ENCODE measurements at regions not wholly inside any gene's neighbourhood (a gene's known extent, or its start where the extent isn't known, plus 50 kb on each side); places are given as distances from the start of the nearest gene placed in this dataset.

- Histone ChIP-seq H4K20me1 (replicated peaks in 1 of 2; ENCODE audit: control insufficient read depth in 1 of 2, insufficient read depth in 2 of 2, low read length in 2 of 2) (no peaks in the 10 kb centered on the region), H3K23ac (ENCODE audit: insufficient read length) (no peak overlapping the region), H3K27me3 (replicated peaks in 1 of 4; ENCODE audit: control insufficient read depth in 3 of 4, extremely low read depth in 1 of 4, insufficient read depth in 3 of 4, low read length in 3 of 4) (no peaks in the 10 kb centered on the region), H3K4me1 (replicated peaks in 1 of 4; ENCODE audit: control insufficient read depth in 3 of 4, insufficient read depth in 4 of 4, low read length in 3 of 4) (peaks cover 0 to 2% (median 0%) of the 10 kb centered on the region in 4 experiments; a peak in 1 of 7 replicates), H2BK15ac (ENCODE audit: low read length) (no peak overlapping the region), H3K36me3 (ENCODE audit: control insufficient read depth in 2 of 4, insufficient read depth in 4 of 4, low read length in 3 of 4) (no peaks in the 10 kb centered on the region), H2AFZ (ENCODE audit: low read length) (no peak overlapping the region), H3K9ac (replicated peaks in 1 of 4; ENCODE audit: extremely low read depth in 1 of 4, low read depth in 3 of 4, low read length in 3 of 4) (no peak overlapping the region), H3K9me3 (ENCODE audit: insufficient read depth in 2 of 2, low read depth in 1 of 2, low read length in 1 of 2) (no peaks in the 10 kb centered on the region), H3K79me2 (ENCODE audit: control insufficient read depth in 1 of 2, insufficient read depth in 2 of 2, low read length in 2 of 2) (no peaks in the 10 kb centered on the region), H4K8ac (ENCODE audit: extremely low read depth, insufficient read depth, low read length) (no peak overlapping the region), H4K91ac (replicated peaks; ENCODE audit: insufficient read length, low read length) (no peak overlapping the region), H2BK20ac (ENCODE audit: low read length) (no peak overlapping the region), H3K4me3 (ENCODE audit: extremely low read depth in 1 of 4, insufficient read depth in 2 of 4, low read depth in 3 of 4, low read length in 4 of 4) (no peak overlapping the region), H2BK5ac (ENCODE audit: low read depth, low read length) (no peak overlapping the region), H2BK120ac (replicated peaks; ENCODE audit: low read depth, low read length) (no peak overlapping the region), H2AK5ac (ENCODE audit: low read depth, low read length) (no peak overlapping the region), H3K14ac (ENCODE audit: insufficient read length) (no peak overlapping the region), H3K4me2 (ENCODE audit: insufficient read depth in 1 of 2, low read depth in 2 of 2, low read length in 2 of 2) (no peak overlapping the region), H4K5ac (ENCODE audit: insufficient read length, low read depth, low read length) (no peak overlapping the region), H3K18ac (ENCODE audit: extremely low read depth, low read length) (no peak overlapping the region), H3K4ac (replicated peaks; ENCODE audit: insufficient read length, low read depth, low read length) (no peak overlapping the region), H3K27ac (ENCODE audit: low read depth, low read length) (no peak overlapping the region), H2BK12ac (ENCODE audit: low read depth, low read length) (no peak overlapping the region), H3K23me2 (ENCODE audit: low read depth, low read length) (no peaks in the 10 kb centered on the region), H3K56ac (replicated peaks; ENCODE audit: insufficient read length, low read depth, low read length) (no peak overlapping the region), H3K79me1 (ENCODE audit: low read depth, low read length) (no peaks in the 10 kb centered on the region)
- POLR2A ChIA-PET (ENCODE audit: partially characterized antibody): no interaction called here
- FAIRE-seq (no peak), DNase-seq (ENCODE audit: low read depth in 1 of 2, low spot score in 2 of 2) (no peak)
- CTCF ChIA-PET (ENCODE audit: partially characterized antibody): interaction anchor here (1.1 kb wide), 1 partner anchor 986 kb away, joined by 3 read pairs; no protein-coding TSS in a partner anchor
- TF ChIP-seq JUN (IDR thresholded peaks at IDR 0.05; ENCODE audit: low read depth, low read length) (no peak), EZH2 (IDR thresholded peaks at IDR 0.05; ENCODE audit: low read depth, low read length, severe bottlenecking) (no peak), CEBPB (IDR thresholded peaks at IDR 0.05; ENCODE audit: low read depth, low read length) (no peak), SRF (IDR thresholded peaks at IDR 0.05; ENCODE audit: low read depth, low read length) (no peak)
- WGBS, 2 experiments (ENCODE audit: extremely low coverage in 1 of 2, insufficient coverage in 1 of 2, insufficient read length in 1 of 2, insufficient replicate concordance in 2 of 2, low coverage in 1 of 2, low lambda C conversion rate in 2 of 2, missing lambda C conversion rate in 1 of 2): 73% methylated on average over 1 of the region's 1 CpG; no CpG with 5 or more reads in 1 of the 2 experiments
Observed at GRCh38 chr1:81156887-81157286, 643.8 kb upstream of the ADGRL2 start.

Data from H1 (cell line).